Endothelial cell of umbilical vein (primary cell): ENCODE measurements at regions not wholly inside any gene's neighbourhood (a gene's known extent, or its start where the extent isn't known, plus 50 kb on each side); places are given as distances from the start of the nearest gene placed in this dataset.

Experiments
- EZH2 ChIP-seq: IDR thresholded peaks from 2 replicates; pipeline ENCODE4 v1.6.1; 2012; ENCODE audit warnings: borderline replicate concordance, low read depth, mild to moderate bottlenecking, moderate library complexity, low read length, inconsistent platforms; ENCODE audit not compliant: severe bottlenecking
- POLR2A ChIP-seq: IDR thresholded peaks from 2 replicates; pipeline ENCODE4 v1.6.1; 2012; ENCODE audit warnings: low read depth, mild to moderate bottlenecking, control low read depth, low read length
- TF ChIP-seq, protein P1 (sequence below), 2 donors: IDR thresholded peaks; 1 replicate in 1 of 2; 2 replicates in 1 of 2; pipeline ENCODE4 v1.5.1; 2011; ENCODE audit warnings: low read length in 2 of 2, mild to moderate bottlenecking in 2 of 2, moderate library complexity in 2 of 2, control low read depth in 1 of 2, inconsistent platforms in 1 of 2, low read depth in 1 of 2; ENCODE audit not compliant: insufficient read depth in 1 of 2; ENCODE audit errors: extremely low read depth in 1 of 2
- TF ChIP-seq, protein P2 (sequence below): IDR thresholded peaks from 2 replicates; pipeline ENCODE4 v1.6.1; 2011; ENCODE audit not compliant: insufficient read depth, insufficient read length

DNA sequence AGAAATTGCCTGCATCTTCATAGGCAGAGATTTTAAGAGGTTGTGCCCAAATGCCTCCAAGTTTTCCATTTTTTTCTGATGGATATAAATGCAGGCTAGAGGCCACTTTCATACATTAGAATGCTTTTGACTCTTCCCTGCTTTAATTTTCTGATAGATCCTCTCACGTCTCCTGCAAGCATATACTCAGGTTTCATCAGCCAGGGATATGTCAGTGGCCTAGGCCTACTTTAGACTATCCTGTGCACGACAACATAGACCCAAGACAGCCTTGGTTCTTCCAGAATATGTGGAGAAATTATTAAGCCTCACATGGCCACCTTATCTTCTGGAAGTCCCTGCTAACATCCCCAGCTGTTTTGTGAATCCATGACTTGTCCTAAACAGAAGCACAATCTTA, 415.9 kb downstream of the TDRD15 start:
- TF ChIP-seq POLR2A = no peak
- TF ChIP-seq, protein P1, sequence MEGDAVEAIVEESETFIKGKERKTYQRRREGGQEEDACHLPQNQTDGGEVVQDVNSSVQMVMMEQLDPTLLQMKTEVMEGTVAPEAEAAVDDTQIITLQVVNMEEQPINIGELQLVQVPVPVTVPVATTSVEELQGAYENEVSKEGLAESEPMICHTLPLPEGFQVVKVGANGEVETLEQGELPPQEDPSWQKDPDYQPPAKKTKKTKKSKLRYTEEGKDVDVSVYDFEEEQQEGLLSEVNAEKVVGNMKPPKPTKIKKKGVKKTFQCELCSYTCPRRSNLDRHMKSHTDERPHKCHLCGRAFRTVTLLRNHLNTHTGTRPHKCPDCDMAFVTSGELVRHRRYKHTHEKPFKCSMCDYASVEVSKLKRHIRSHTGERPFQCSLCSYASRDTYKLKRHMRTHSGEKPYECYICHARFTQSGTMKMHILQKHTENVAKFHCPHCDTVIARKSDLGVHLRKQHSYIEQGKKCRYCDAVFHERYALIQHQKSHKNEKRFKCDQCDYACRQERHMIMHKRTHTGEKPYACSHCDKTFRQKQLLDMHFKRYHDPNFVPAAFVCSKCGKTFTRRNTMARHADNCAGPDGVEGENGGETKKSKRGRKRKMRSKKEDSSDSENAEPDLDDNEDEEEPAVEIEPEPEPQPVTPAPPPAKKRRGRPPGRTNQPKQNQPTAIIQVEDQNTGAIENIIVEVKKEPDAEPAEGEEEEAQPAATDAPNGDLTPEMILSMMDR (IDR thresholded peaks at IDR 0.05; ENCODE audit: extremely low read depth in 1 of 2, insufficient read depth in 1 of 2, low read depth in 1 of 2, low read length in 2 of 2) = no peak
- TF ChIP-seq EZH2 = no peak
- TF ChIP-seq, protein P2, sequence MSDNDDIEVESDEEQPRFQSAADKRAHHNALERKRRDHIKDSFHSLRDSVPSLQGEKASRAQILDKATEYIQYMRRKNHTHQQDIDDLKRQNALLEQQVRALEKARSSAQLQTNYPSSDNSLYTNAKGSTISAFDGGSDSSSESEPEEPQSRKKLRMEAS = no peak
